Endodermal cell (in vitro differentiated cells): ENCODE measurements at regions not wholly inside any gene's neighbourhood (a gene's known extent, or its start where the extent isn't known, plus 50 kb on each side); places are given as distances from the start of the nearest gene placed in this dataset.

Experiments used
- DNase-seq: peaks from one replicate; pipeline ENCODE4 v3.0.0-alpha.2; 2017
- H3K27ac ChIP-seq: 2 replicates; pipeline ENCODE4 v1.5.1; 2013; ENCODE audit warnings: mild to moderate bottlenecking, low read depth, low read length, moderate library complexity
- H3K27me3 ChIP-seq: 2 replicates; pipeline ENCODE4 v1.6.1; 2013; ENCODE audit warnings: mild to moderate bottlenecking, low read length, moderate library complexity; ENCODE audit not compliant: insufficient read depth, control insufficient read depth, poor library complexity, severe bottlenecking
- H3K36me3 ChIP-seq: 2 replicates; pipeline ENCODE4 v1.7.0; 2013; ENCODE audit warnings: mild to moderate bottlenecking, low read length, moderate library complexity; ENCODE audit not compliant: control insufficient read depth, insufficient read depth
- H3K4me1 ChIP-seq: one replicate; pipeline ENCODE4 v1.7.0; 2013; ENCODE audit warnings: low read length; ENCODE audit not compliant: control insufficient read depth, insufficient read depth
- H3K4me3 ChIP-seq: 2 replicates; pipeline ENCODE4 v1.5.1; 2013; ENCODE audit warnings: mild to moderate bottlenecking, low read length, moderate library complexity
- H3K9ac ChIP-seq: 2 replicates; pipeline ENCODE4 v1.6.1; 2013; ENCODE audit warnings: mild to moderate bottlenecking, low read length, moderate library complexity; ENCODE audit not compliant: poor library complexity, severe bottlenecking; ENCODE audit errors: extremely low read depth
- H3K9me3 ChIP-seq: 2 replicates; pipeline ENCODE4 v1.6.1; 2013; ENCODE audit warnings: mild to moderate bottlenecking, low read length, moderate library complexity; ENCODE audit not compliant: control insufficient read depth
- H3K27ac Mint-ChIP-seq: 2 replicates; pipeline ENCODE4 v1.8.0; 2020; ENCODE audit warnings: mixed read lengths
- H3K27me3 Mint-ChIP-seq: 2 replicates; pipeline ENCODE4 v1.8.0; 2021; ENCODE audit warnings: mild to moderate bottlenecking, mixed read lengths; ENCODE audit not compliant: insufficient read depth
- H3K36me3 Mint-ChIP-seq: 2 replicates; pipeline ENCODE4 v1.8.0; 2020; ENCODE audit warnings: low read depth, mixed read lengths
- H3K4me1 Mint-ChIP-seq: 2 replicates; pipeline ENCODE4 v1.8.0; 2020; ENCODE audit warnings: mixed read lengths
- H3K4me3 Mint-ChIP-seq: 2 replicates; pipeline ENCODE4 v1.8.0; 2020; ENCODE audit warnings: mild to moderate bottlenecking, moderate library complexity, mixed read lengths
- H3K9me3 Mint-ChIP-seq: 2 replicates; pipeline ENCODE4 v1.8.0; 2020; ENCODE audit warnings: mild to moderate bottlenecking, mixed read lengths
- WGBS, 2 experiments: methylation state at CpG; one replicate each; pipeline versions ENCODE4 v1.1.5 to v1.1.7; 2013; ENCODE audit warnings: missing lambda C conversion rate in 2 of 2, mixed read lengths in 1 of 2; ENCODE audit not compliant: insufficient coverage in 1 of 2, insufficient read length in 1 of 2; 5-methylcytosine and 5-hydroxymethylcytosine counted together
- TF ChIP-seq, protein P1 (sequence below): fragments of 200-600 bp; sonication (generic); conservative IDR thresholded peaks from 2 replicates; pipeline ENCODE4 v1.5.0; 2021; ENCODE audit warnings: antibody characterized with exemption, mild to moderate bottlenecking

DNA sequence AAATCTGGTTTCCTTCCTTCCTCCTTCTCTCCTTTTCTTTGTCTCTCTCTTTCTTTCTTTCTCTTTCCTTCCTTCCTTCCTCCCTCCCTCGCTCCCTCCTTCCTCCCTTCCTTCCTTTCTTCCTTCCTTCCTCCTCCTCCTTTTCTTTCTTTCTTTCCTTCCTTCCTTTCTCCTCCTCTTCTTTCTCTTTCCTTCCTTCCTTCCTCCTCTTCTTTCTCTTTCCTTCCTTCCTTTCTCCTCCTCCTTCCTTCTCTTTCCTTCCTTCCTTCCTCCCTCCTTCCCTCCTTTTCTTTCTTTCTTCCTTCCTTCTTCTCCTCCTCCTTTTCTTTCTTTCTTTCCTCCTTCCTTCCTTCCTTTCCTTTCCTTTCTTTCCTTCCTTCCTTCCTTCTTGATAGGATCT is 61.2 kb downstream of the VIP start:
- H3K9me3 ChIP-seq, result no peaks in the 10 kb centered on the region
- H3K36me3 ChIP-seq, result no peaks in the 10 kb centered on the region
- no peaks in the 10 kb centered on the region for H3K36me3 Mint-ChIP-seq
- H3K27ac Mint-ChIP-seq, result no peak overlapping the region
- no peaks in the 10 kb centered on the region for H3K4me1 ChIP-seq
- H3K27me3 Mint-ChIP-seq, result peaks cover 8% of the 10 kb centered on the region
- H3K4me1 Mint-ChIP-seq, result no peaks in the 10 kb centered on the region
- DNase-seq, result no peak
- no peak overlapping the region for H3K9ac ChIP-seq
- no peak overlapping the region for H3K4me3 ChIP-seq
- H3K4me3 Mint-ChIP-seq, result no peak overlapping the region
- no peak overlapping the region for H3K27ac ChIP-seq
- no peaks in the 10 kb centered on the region for H3K27me3 ChIP-seq
- WGBS, 2 experiments, result 77 to 88% methylated on average over 1 of the region's 1 CpG
- TF ChIP-seq, protein P1, sequence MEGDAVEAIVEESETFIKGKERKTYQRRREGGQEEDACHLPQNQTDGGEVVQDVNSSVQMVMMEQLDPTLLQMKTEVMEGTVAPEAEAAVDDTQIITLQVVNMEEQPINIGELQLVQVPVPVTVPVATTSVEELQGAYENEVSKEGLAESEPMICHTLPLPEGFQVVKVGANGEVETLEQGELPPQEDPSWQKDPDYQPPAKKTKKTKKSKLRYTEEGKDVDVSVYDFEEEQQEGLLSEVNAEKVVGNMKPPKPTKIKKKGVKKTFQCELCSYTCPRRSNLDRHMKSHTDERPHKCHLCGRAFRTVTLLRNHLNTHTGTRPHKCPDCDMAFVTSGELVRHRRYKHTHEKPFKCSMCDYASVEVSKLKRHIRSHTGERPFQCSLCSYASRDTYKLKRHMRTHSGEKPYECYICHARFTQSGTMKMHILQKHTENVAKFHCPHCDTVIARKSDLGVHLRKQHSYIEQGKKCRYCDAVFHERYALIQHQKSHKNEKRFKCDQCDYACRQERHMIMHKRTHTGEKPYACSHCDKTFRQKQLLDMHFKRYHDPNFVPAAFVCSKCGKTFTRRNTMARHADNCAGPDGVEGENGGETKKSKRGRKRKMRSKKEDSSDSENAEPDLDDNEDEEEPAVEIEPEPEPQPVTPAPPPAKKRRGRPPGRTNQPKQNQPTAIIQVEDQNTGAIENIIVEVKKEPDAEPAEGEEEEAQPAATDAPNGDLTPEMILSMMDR, result no peak
- no peaks in the 10 kb centered on the region for H3K9me3 Mint-ChIP-seq

DNA sequence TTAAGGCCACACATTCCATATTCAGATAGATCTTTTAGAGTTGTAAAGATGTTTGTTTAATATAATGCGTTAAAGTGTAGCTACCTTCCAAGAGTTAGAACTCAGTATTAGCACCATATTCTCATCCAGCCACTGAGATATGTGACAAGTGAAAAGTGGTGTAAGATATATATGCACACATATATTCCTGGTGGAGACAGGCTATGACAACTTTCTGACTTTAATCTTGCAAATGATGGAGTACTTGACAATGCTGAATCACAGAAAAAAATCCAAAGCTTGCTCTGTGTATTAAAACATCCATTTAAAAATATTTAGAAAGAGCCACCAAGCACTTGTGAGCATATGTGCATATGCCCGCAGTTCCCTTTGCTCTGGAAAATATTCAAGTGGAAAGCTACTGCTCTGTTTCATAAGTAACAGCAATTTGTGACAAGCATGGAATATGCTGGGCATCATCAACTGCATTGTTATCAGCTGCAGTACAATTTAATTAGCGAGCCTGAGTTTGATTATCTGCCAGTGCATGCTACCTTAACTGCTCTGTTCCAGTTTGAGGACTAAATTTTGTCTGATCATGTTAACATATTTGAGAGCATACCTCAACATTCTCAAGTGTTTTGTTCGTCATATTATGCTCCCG is 64.8 kb downstream of the VIP start:
- H3K4me1 Mint-ChIP-seq, result no peaks in the 10 kb centered on the region
- 92% methylated on average over 4 to 5 of the region's 5 CpGs for WGBS, 2 experiments

DNA sequence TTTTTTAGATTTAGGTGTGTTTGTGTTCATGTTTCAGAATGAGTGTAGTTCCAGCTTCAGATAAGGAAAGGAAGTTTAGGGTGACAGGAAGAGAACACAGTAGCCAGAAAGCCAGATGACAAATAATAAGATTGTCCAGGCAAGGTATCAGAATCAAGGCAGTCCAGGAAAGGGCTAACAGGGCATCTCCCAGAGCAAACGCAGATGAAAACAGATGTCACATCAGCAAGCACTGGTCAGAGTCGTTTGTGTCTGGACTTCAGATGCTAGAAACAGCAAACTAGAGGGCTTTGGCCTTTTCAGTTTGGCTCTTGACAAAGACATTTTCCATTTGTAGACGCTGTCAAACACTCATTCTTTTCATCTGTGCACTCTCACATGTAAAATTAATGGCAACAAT is 65.5 kb downstream of the VIP start:
- Mint-ChIP-seq H3K4me3 (no peak overlapping the region), H3K9me3 (no peaks in the 10 kb centered on the region), H3K4me1 (no peaks in the 10 kb centered on the region), H3K36me3 (no peaks in the 10 kb centered on the region), H3K27me3 (peaks cover 8% of the 10 kb centered on the region), H3K27ac (no peak overlapping the region)
- DNase-seq, result no peak
- H3K4me1 ChIP-seq, result no peaks in the 10 kb centered on the region
- no peak overlapping the region for H3K27ac ChIP-seq
- no peak overlapping the region for H3K4me3 ChIP-seq
- no peaks in the 10 kb centered on the region for H3K9me3 ChIP-seq
- WGBS, 2 experiments, result 85 to 93% methylated on average over 2 to 3 of the region's 3 CpGs
- no peaks in the 10 kb centered on the region for H3K27me3 ChIP-seq
- H3K9ac ChIP-seq, result no peak overlapping the region
- H3K36me3 ChIP-seq, result no peaks in the 10 kb centered on the region
- TF ChIP-seq, protein P1, result no peak

More for the DNA sequence above, 64.8 kb downstream of the VIP start:
- TF ChIP-seq, protein P1, result no peak
- H3K9me3 ChIP-seq, result no peaks in the 10 kb centered on the region
- no peaks in the 10 kb centered on the region for H3K9me3 Mint-ChIP-seq
- DNase-seq, result no peak
- H3K27me3 Mint-ChIP-seq, result peaks cover 8% of the 10 kb centered on the region
- H3K27me3 ChIP-seq, result no peaks in the 10 kb centered on the region
- H3K27ac Mint-ChIP-seq, result no peak overlapping the region
- H3K36me3 Mint-ChIP-seq, result no peaks in the 10 kb centered on the region
- no peak overlapping the region for H3K4me3 ChIP-seq
- H3K27ac ChIP-seq, result no peak overlapping the region
- no peak overlapping the region for H3K4me3 Mint-ChIP-seq
- H3K36me3 ChIP-seq, result no peaks in the 10 kb centered on the region
- no peaks in the 10 kb centered on the region for H3K4me1 ChIP-seq
- H3K9ac ChIP-seq, result no peak overlapping the region
